NT2/D1 (cell line): ENCODE measurements at regions not wholly inside any gene's neighbourhood (a gene's known extent, or its start where the extent isn't known, plus 50 kb on each side); places are given as distances from the start of the nearest gene placed in this dataset.

Experiments used
- DNase-seq: peaks from one replicate; pipeline ENCODE4 v3.0.0-alpha.2; 2011; ENCODE audit warnings: low read depth, low spot score
- H3K27me3 ChIP-seq: 2 replicates; pipeline ENCODE4 v1.6.0; 2011; ENCODE audit warnings: mild to moderate bottlenecking; ENCODE audit not compliant: insufficient read length, insufficient read depth
- H3K36me3 ChIP-seq: 2 replicates; pipeline ENCODE4 v1.6.1; 2011; ENCODE audit warnings: mild to moderate bottlenecking, low read length, mixed read lengths; ENCODE audit not compliant: insufficient read depth, insufficient read length
- H3K4me1 ChIP-seq: 2 replicates; pipeline ENCODE4 v1.5.1; 2011; ENCODE audit not compliant: insufficient read depth, insufficient read length
- H3K4me3 ChIP-seq: 2 replicates; pipeline ENCODE4 v1.5.1; 2011; ENCODE audit warnings: low read depth; ENCODE audit not compliant: insufficient read length
- H3K9ac ChIP-seq: 2 replicates; pipeline ENCODE4 v1.6.0; 2011; ENCODE audit warnings: low read depth; ENCODE audit not compliant: insufficient read length
- H3K9me3 ChIP-seq: 2 replicates; pipeline ENCODE4 v1.5.1; 2011; ENCODE audit warnings: mild to moderate bottlenecking, low read length; ENCODE audit not compliant: insufficient read depth
- SUZ12 ChIP-seq: IDR thresholded peaks from 2 replicates; pipeline ENCODE4 v1.6.1; 2011; ENCODE audit not compliant: insufficient read length, insufficient read depth; ENCODE audit errors: extremely low read depth
- YY1 ChIP-seq: IDR thresholded peaks from 2 replicates; pipeline ENCODE4 v1.6.1; 2011; ENCODE audit not compliant: insufficient read length, insufficient read depth
- ZNF274 ChIP-seq: IDR thresholded peaks from 2 replicates; pipeline ENCODE4 v1.6.1; 2011; ENCODE audit warnings: mild to moderate bottlenecking, low read depth, low read length

DNA sequence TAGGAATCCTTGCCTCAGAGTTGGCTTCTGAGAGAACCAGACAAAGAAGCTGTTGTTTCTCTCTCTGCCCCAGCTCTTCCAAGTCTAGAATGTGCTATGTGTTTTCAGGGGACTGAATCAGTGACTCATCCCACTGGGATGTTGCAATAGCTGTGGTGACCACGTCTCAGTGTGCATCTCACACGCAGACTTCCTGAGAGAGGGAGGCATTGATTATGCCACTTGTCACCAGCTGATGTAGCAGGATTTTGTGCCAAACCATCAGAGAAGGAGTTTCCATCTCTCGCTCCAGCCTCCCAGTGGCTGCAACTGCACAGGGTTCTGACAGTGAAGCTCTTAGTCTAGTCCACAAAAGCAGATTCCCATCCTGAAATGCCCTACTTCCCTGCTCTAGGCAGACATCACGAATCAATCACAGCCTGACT lies 455.8 kb downstream of the MIAT start:
- no peaks in the 10 kb centered on the region for H3K27me3 ChIP-seq
- H3K4me1 ChIP-seq, result peaks cover 11% of the 10 kb centered on the region
- no peak overlapping the region for H3K4me3 ChIP-seq
- no peak for TF ChIP-seq YY1
- no peak for TF ChIP-seq ZNF274
- no peak for TF ChIP-seq SUZ12
- no peaks in the 10 kb centered on the region for H3K36me3 ChIP-seq
- H3K9ac ChIP-seq, result no peak overlapping the region
- H3K9me3 ChIP-seq, result no peaks in the 10 kb centered on the region
- DNase-seq, result no peak

GRCh38 chr22:27113641-27114040 lies 456.3 kb downstream of the MIAT start:
- Histone ChIP-seq H3K4me1 (peaks cover 11% of the 10 kb centered on the region), H3K4me3 (no peak overlapping the region), H3K9ac (no peak overlapping the region), H3K36me3 (no peaks in the 10 kb centered on the region), H3K9me3 (no peaks in the 10 kb centered on the region), H3K27me3 (no peaks in the 10 kb centered on the region)
- no peak for DNase-seq
- no peak for TF ChIP-seq ZNF274
- no peak for TF ChIP-seq YY1
- TF ChIP-seq SUZ12, result no peak

- no peak overlapping the region for H3K4me3 ChIP-seq
- no peak for DNase-seq
Measured at GRCh38 chr22:27114186-27114585, 456.8 kb downstream of the MIAT start.

GRCh38 chr22:27115410-27115809 lies 458.0 kb downstream of the MIAT start:
- H3K4me1 ChIP-seq, result peaks cover 11% of the 10 kb centered on the region

More at GRCh38 chr22:27114186-27114585, 456.8 kb downstream of the MIAT start:
- Histone ChIP-seq H3K9ac (no peak overlapping the region), H3K9me3 (no peaks in the 10 kb centered on the region), H3K36me3 (no peaks in the 10 kb centered on the region), H3K27me3 (no peaks in the 10 kb centered on the region), H3K4me1 (peaks cover 11% of the 10 kb centered on the region)
- TF ChIP-seq ZNF274, result no peak
- no peak for TF ChIP-seq SUZ12
- TF ChIP-seq YY1, result no peak

DNA sequence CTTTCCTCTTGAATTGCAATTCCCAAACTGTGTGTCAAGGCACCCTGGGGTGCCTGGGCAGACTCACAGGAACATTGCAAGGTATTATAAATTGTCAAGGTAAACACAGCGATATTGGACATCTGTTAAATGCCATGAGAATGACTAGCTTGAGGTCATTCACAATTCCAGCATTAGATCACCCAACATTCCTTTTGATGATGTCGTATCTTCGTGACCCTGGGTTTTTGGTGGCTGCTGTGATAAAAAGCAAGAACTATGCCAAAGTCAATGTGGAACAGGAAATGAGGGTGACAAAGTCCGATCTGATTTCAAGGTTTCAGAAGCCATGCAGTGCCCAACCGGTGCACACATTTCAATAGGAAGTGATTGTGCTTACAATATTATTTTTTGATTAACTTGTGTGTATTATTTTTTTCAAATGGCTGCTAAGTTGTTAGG lies 458.4 kb downstream of the MIAT start:
- Histone ChIP-seq H3K36me3 (no peaks in the 10 kb centered on the region), H3K4me1 (peaks cover 11% of the 10 kb centered on the region), H3K27me3 (no peaks in the 10 kb centered on the region), H3K9me3 (no peaks in the 10 kb centered on the region), H3K9ac (no peak overlapping the region), H3K4me3 (no peak overlapping the region)
- TF ChIP-seq ZNF274, result no peak
- TF ChIP-seq SUZ12, result no peak
- no peak for TF ChIP-seq YY1
- DNase-seq, result no peak

More at GRCh38 chr22:27115410-27115809, 458.0 kb downstream of the MIAT start:
- H3K27me3 ChIP-seq, result no peaks in the 10 kb centered on the region
- TF ChIP-seq SUZ12 (no peak), YY1 (no peak), ZNF274 (no peak)
- no peak for DNase-seq
- H3K36me3 ChIP-seq, result no peaks in the 10 kb centered on the region
- no peak overlapping the region for H3K4me3 ChIP-seq
- H3K9me3 ChIP-seq, result no peaks in the 10 kb centered on the region
- H3K9ac ChIP-seq, result no peak overlapping the region

GRCh38 chr22:27116312-27117086 lies 459.1 kb downstream of the MIAT start:
- Histone ChIP-seq H3K9me3 (no peaks in the 10 kb centered on the region), H3K36me3 (no peaks in the 10 kb centered on the region), H3K27me3 (no peaks in the 10 kb centered on the region), H3K4me3 (no peak overlapping the region), H3K4me1 (peaks cover 6% of the 10 kb centered on the region), H3K9ac (no peak overlapping the region)
- no peak for DNase-seq
- TF ChIP-seq SUZ12 (no peak), YY1 (no peak), ZNF274 (no peak)

- H3K9me3 ChIP-seq, result 0 out of 2 replicates have a peak, but pooled peaks cover 3% of the 10 kb centered on the region
- H3K36me3 ChIP-seq, result no peaks in the 10 kb centered on the region
- no peak for TF ChIP-seq ZNF274
- TF ChIP-seq YY1, result no peak
- no peak for TF ChIP-seq SUZ12
- H3K4me1 ChIP-seq, result no peaks in the 10 kb centered on the region
- DNase-seq, result no peak
- H3K27me3 ChIP-seq, result no peaks in the 10 kb centered on the region
- H3K9ac ChIP-seq, result no peak overlapping the region
- no peak overlapping the region for H3K4me3 ChIP-seq
Measured at GRCh38 chr22:27120036-27120435, 462.6 kb downstream of the MIAT start.
